Ishikawa (cell line): ENCODE measurements at regions not wholly inside any gene's neighbourhood (a gene's known extent, or its start where the extent isn't known, plus 50 kb on each side); places are given as distances from the start of the nearest gene placed in this dataset.

Experiments used
- CEBPB ChIP-seq: IDR thresholded peaks from 2 replicates; pipeline ENCODE4 v1.6.1; 2012
- CREB1 ChIP-seq: IDR thresholded peaks from 2 replicates; pipeline ENCODE4 v1.6.1; 2012; ENCODE audit warnings: low read depth
- EGR1 ChIP-seq: IDR thresholded peaks from 2 replicates; pipeline ENCODE4 v1.6.1; 2012
- EP300 ChIP-seq: IDR thresholded peaks from 2 replicates; pipeline ENCODE4 v1.6.1; 2012; ENCODE audit warnings: borderline replicate concordance
- RAD21 ChIP-seq: IDR thresholded peaks from 2 replicates; pipeline ENCODE4 v1.6.1; 2012; ENCODE audit warnings: low read depth
- TAF1 ChIP-seq: IDR thresholded peaks from 2 replicates; pipeline ENCODE4 v1.6.1; 2012; ENCODE audit warnings: low read depth, mild to moderate bottlenecking
- TCF12 ChIP-seq: IDR thresholded peaks from 2 replicates; pipeline ENCODE4 v1.6.1; 2012; ENCODE audit warnings: low read depth
- TEAD4 ChIP-seq: IDR thresholded peaks from 2 replicates; pipeline ENCODE4 v1.6.1; 2012
- YY1 ChIP-seq: IDR thresholded peaks from 2 replicates; pipeline ENCODE4 v1.6.1; 2012; ENCODE audit warnings: low read depth
- ZBTB7A ChIP-seq: IDR thresholded peaks from 2 replicates; pipeline ENCODE4 v1.6.1; 2012; ENCODE audit warnings: low read depth
- TF ChIP-seq, protein P1 (sequence below): IDR thresholded peaks from 2 replicates; pipeline ENCODE4 v1.6.1; 2012
- TF ChIP-seq, protein P2 (sequence below): IDR thresholded peaks from 2 replicates; pipeline ENCODE4 v1.6.1; 2012
- TF ChIP-seq, protein P3 (sequence below): IDR thresholded peaks from 2 replicates; pipeline ENCODE4 v1.6.1; 2012; ENCODE audit warnings: low read depth, mild to moderate bottlenecking

DNA sequence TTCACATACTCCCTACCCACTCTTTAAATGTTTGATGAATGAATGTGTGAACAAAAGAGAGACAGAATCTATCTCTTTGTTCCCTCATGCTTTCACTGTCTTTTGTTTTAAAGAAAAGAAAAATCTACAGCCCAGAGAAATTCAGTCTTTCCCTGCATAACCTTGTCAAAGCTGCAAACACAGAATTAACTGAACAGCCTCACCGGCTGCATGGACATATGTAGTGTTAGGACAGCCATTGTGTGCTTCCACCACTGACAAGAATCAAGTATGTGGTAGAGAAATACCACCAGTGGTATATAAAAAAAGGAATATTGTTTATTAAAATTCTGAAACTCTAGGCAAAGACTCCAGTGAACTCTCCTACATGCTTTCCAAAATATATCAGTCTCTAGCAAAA lies 348.4 kb upstream of the NBEA start:
- TF ChIP-seq EGR1 = no peak
- TF ChIP-seq CREB1 = no peak
- TF ChIP-seq, protein P1, sequence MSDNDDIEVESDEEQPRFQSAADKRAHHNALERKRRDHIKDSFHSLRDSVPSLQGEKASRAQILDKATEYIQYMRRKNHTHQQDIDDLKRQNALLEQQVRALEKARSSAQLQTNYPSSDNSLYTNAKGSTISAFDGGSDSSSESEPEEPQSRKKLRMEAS = no peak
- TF ChIP-seq ZBTB7A = no peak
- no peak for TF ChIP-seq EP300
- no peak for TF ChIP-seq YY1
- no peak for TF ChIP-seq CEBPB
- no peak for TF ChIP-seq TEAD4
- no peak for TF ChIP-seq RAD21
- TF ChIP-seq, protein P2, sequence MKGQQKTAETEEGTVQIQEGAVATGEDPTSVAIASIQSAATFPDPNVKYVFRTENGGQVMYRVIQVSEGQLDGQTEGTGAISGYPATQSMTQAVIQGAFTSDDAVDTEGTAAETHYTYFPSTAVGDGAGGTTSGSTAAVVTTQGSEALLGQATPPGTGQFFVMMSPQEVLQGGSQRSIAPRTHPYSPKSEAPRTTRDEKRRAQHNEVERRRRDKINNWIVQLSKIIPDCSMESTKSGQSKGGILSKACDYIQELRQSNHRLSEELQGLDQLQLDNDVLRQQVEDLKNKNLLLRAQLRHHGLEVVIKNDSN = no peak
- TF ChIP-seq, protein P3, sequence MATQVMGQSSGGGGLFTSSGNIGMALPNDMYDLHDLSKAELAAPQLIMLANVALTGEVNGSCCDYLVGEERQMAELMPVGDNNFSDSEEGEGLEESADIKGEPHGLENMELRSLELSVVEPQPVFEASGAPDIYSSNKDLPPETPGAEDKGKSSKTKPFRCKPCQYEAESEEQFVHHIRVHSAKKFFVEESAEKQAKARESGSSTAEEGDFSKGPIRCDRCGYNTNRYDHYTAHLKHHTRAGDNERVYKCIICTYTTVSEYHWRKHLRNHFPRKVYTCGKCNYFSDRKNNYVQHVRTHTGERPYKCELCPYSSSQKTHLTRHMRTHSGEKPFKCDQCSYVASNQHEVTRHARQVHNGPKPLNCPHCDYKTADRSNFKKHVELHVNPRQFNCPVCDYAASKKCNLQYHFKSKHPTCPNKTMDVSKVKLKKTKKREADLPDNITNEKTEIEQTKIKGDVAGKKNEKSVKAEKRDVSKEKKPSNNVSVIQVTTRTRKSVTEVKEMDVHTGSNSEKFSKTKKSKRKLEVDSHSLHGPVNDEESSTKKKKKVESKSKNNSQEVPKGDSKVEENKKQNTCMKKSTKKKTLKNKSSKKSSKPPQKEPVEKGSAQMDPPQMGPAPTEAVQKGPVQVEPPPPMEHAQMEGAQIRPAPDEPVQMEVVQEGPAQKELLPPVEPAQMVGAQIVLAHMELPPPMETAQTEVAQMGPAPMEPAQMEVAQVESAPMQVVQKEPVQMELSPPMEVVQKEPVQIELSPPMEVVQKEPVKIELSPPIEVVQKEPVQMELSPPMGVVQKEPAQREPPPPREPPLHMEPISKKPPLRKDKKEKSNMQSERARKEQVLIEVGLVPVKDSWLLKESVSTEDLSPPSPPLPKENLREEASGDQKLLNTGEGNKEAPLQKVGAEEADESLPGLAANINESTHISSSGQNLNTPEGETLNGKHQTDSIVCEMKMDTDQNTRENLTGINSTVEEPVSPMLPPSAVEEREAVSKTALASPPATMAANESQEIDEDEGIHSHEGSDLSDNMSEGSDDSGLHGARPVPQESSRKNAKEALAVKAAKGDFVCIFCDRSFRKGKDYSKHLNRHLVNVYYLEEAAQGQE = no peak
- no peak for TF ChIP-seq TAF1
- TF ChIP-seq TCF12 = no peak
